H1 (cell line): ENCODE measurements at regions not wholly inside any gene's neighbourhood (a gene's known extent, or its start where the extent isn't known, plus 50 kb on each side); places are given as distances from the start of the nearest gene placed in this dataset.

Experiments used
- CTCF ChIA-PET: fragments of 300-600 bp; sonication (Branson Sonifier 250); formaldehyde crosslinking; loops from one replicate; lab custom pipeline; 2021; ENCODE audit not compliant: partially characterized antibody; lab: Charles Lee
- POLR2A ChIA-PET: fragments of 300-600 bp; sonication (Branson Sonifier 250); formaldehyde crosslinking; loops from one replicate; lab custom pipeline; 2021; ENCODE audit warnings: inconsistent platforms; ENCODE audit not compliant: partially characterized antibody; lab: Charles Lee
- DNase-seq, 2 experiments: peaks; one replicate each; pipeline versions ENCODE4 v3.0.0 to v3.0.0-alpha.2; 2010 to 2022; ENCODE audit warnings: low spot score in 2 of 2, low read depth in 1 of 2, mixed read lengths in 1 of 2
- FAIRE-seq: peaks from 2 replicates; lab custom pipeline; 2011; peaks lifted over from hg19 to GRCh38; lab: Jason Lieb, UNC
- H2AFZ ChIP-seq: 2 replicates; pipeline ENCODE4 v1.8.1; 2012; ENCODE audit warnings: low read length, inconsistent platforms
- H2AK5ac ChIP-seq: 2 replicates; pipeline ENCODE4 v1.6.1; 2013; ENCODE audit warnings: low read depth, low read length
- H2BK120ac ChIP-seq: replicated peaks from 2 replicates; pipeline ENCODE3; 2013; ENCODE audit warnings: low read depth, low read length, inconsistent platforms
- H2BK12ac ChIP-seq: 2 replicates; pipeline ENCODE4 v1.6.1; 2013; ENCODE audit warnings: low read depth, low read length
- H2BK15ac ChIP-seq: 2 replicates; pipeline ENCODE4 v1.6.1; 2013; ENCODE audit warnings: low read length
- H2BK20ac ChIP-seq: 2 replicates; pipeline ENCODE4 v1.6.1; 2013; ENCODE audit warnings: low read length
- H2BK5ac ChIP-seq: 2 replicates; pipeline ENCODE4 v1.6.1; 2013; ENCODE audit warnings: low read depth, low read length
- H3K14ac ChIP-seq: 2 replicates; pipeline ENCODE4 v1.6.1; 2013; ENCODE audit warnings: inconsistent platforms; ENCODE audit not compliant: insufficient read length
- H3K18ac ChIP-seq: 2 replicates; pipeline ENCODE4 v1.6.1; 2013; ENCODE audit warnings: low read length; ENCODE audit errors: extremely low read depth
- H3K23ac ChIP-seq: 2 replicates; pipeline ENCODE4 v1.6.1; 2013; ENCODE audit warnings: inconsistent platforms; ENCODE audit not compliant: insufficient read length
- H3K23me2 ChIP-seq: 2 replicates; pipeline ENCODE4 v1.6.1; 2013; ENCODE audit warnings: low read depth, low read length
- H3K27ac ChIP-seq: 2 replicates; pipeline ENCODE4 v1.6.1; 2011; ENCODE audit warnings: low read depth, low read length, inconsistent platforms
- H3K27me3 ChIP-seq, 4 experiments: replicated peaks in 1 of 4; 1 replicate in 1 of 4; 2 replicates in 3 of 4; pipeline versions ENCODE4 v1.6.1 to v1.8.1; 2011 to 2013; ENCODE audit warnings: low read length in 3 of 4, mild to moderate bottlenecking in 3 of 4, inconsistent platforms in 2 of 4, mixed read lengths in 2 of 4, moderate library complexity in 1 of 4; ENCODE audit not compliant: control insufficient read depth in 3 of 4, insufficient read depth in 3 of 4; ENCODE audit errors: extremely low read depth in 1 of 4
- H3K36me3 ChIP-seq, 4 experiments: 2 replicates each; pipeline versions ENCODE4 v1.6.1 to v1.8.1; 2011 to 2013; ENCODE audit warnings: mild to moderate bottlenecking in 4 of 4, low read length in 3 of 4, moderate library complexity in 2 of 4, control low read depth in 1 of 4, inconsistent platforms in 1 of 4; ENCODE audit not compliant: insufficient read depth in 4 of 4, control insufficient read depth in 2 of 4
- H3K4ac ChIP-seq: replicated peaks from 2 replicates; pipeline ENCODE3; 2013; ENCODE audit warnings: low read length, low read depth, mixed read lengths, inconsistent platforms; ENCODE audit not compliant: insufficient read length
- H3K4me1 ChIP-seq, 4 experiments: replicated peaks in 1 of 4; 1 replicate in 1 of 4; 2 replicates in 3 of 4; pipeline versions ENCODE4 v1.6.1 to v1.8.1; 2011 to 2013; ENCODE audit warnings: low read length in 3 of 4, inconsistent platforms in 2 of 4, mixed read lengths in 1 of 4; ENCODE audit not compliant: insufficient read depth in 4 of 4, control insufficient read depth in 3 of 4
- H3K4me2 ChIP-seq, 2 experiments: 2 replicates each; pipeline versions ENCODE4 v1.6.1 to v1.8.1; 2011 to 2013; ENCODE audit warnings: low read depth in 2 of 2, low read length in 2 of 2, control low read depth in 1 of 2, inconsistent platforms in 1 of 2, mild to moderate bottlenecking in 1 of 2; ENCODE audit not compliant: insufficient read depth in 1 of 2
- H3K4me3 ChIP-seq, 4 experiments: fragments of 200-600, 300-600 bp in 1 of 4; sonication (generic), shearing (Covaris generic), sonication (Bioruptor Twin) in 1 of 4; 2 replicates each; pipeline versions ENCODE4 v1.5.1 to v1.8.1; 2011 to 2016; ENCODE audit warnings: low read length in 4 of 4, low read depth in 3 of 4, control low read depth in 2 of 4, inconsistent platforms in 2 of 4, mild to moderate bottlenecking in 2 of 4, mixed read lengths in 1 of 4, moderate library complexity in 1 of 4; ENCODE audit not compliant: insufficient read depth in 2 of 4; ENCODE audit errors: extremely low read depth in 1 of 4
- H3K56ac ChIP-seq: replicated peaks from 2 replicates; pipeline ENCODE3; 2013; ENCODE audit warnings: low read depth, mild to moderate bottlenecking, mixed read lengths, low read length, inconsistent platforms; ENCODE audit not compliant: insufficient read length
- H3K79me1 ChIP-seq: 2 replicates; pipeline ENCODE4 v1.6.1; 2013; ENCODE audit warnings: low read depth, low read length, control low read depth
- H3K79me2 ChIP-seq, 2 experiments: 2 replicates each; pipeline versions ENCODE4 v1.6.1 to v1.8.1; 2012 to 2013; ENCODE audit warnings: low read length in 2 of 2, mild to moderate bottlenecking in 2 of 2, inconsistent platforms in 1 of 2; ENCODE audit not compliant: insufficient read depth in 2 of 2, control insufficient read depth in 1 of 2
- H3K9ac ChIP-seq, 4 experiments: replicated peaks in 1 of 4; 1 replicate in 1 of 4; 2 replicates in 3 of 4; pipeline versions ENCODE4 v1.6.1 to v1.8.1; 2011 to 2013; ENCODE audit warnings: low read depth in 3 of 4, low read length in 3 of 4, control low read depth in 2 of 4, mild to moderate bottlenecking in 2 of 4, moderate library complexity in 2 of 4, inconsistent platforms in 1 of 4; ENCODE audit errors: extremely low read depth in 1 of 4
- H3K9me3 ChIP-seq, 2 experiments: 2 replicates each; pipeline versions ENCODE4 v1.6.1 to v1.8.1; 2012 to 2013; ENCODE audit warnings: mild to moderate bottlenecking in 2 of 2, moderate library complexity in 2 of 2, control low read depth in 1 of 2, inconsistent platforms in 1 of 2, low read depth in 1 of 2, low read length in 1 of 2, mixed read lengths in 1 of 2; ENCODE audit not compliant: insufficient read depth in 2 of 2
- H4K20me1 ChIP-seq, 2 experiments: replicated peaks in 1 of 2; 2 replicates each; pipeline versions ENCODE3 to v1.8.1; 2011 to 2013; ENCODE audit warnings: inconsistent platforms in 2 of 2, low read length in 2 of 2, mild to moderate bottlenecking in 1 of 2; ENCODE audit not compliant: insufficient read depth in 2 of 2, control insufficient read depth in 1 of 2
- H4K5ac ChIP-seq: 2 replicates; pipeline ENCODE4 v1.6.1; 2013; ENCODE audit warnings: low read length, low read depth, mixed read lengths, inconsistent platforms; ENCODE audit not compliant: insufficient read length
- H4K8ac ChIP-seq: 2 replicates; pipeline ENCODE4 v1.8.0; 2013; ENCODE audit warnings: mild to moderate bottlenecking, moderate library complexity, low read length, inconsistent platforms; ENCODE audit not compliant: insufficient read depth; ENCODE audit errors: extremely low read depth
- H4K91ac ChIP-seq: replicated peaks from 2 replicates; pipeline ENCODE3; 2013; ENCODE audit warnings: low read length, mixed read lengths, inconsistent platforms; ENCODE audit not compliant: insufficient read length
- BCL11A ChIP-seq, 2 experiments: IDR thresholded peaks; one replicate each; pipeline ENCODE4 v1.6.1; 2011; ENCODE audit warnings: low read depth in 2 of 2, low read length in 2 of 2, mild to moderate bottlenecking in 2 of 2
- POLR2A ChIP-seq, 2 experiments: IDR thresholded peaks; 1 replicate in 1 of 2; 2 replicates in 1 of 2; pipeline ENCODE4 v1.6.1; 2011; ENCODE audit warnings: low read depth in 2 of 2, low read length in 2 of 2, mild to moderate bottlenecking in 2 of 2; ENCODE audit errors: control extremely low read depth in 1 of 2
- TEAD4 ChIP-seq: IDR thresholded peaks from 2 replicates; pipeline ENCODE4 v1.6.1; 2012; ENCODE audit warnings: low read depth, low read length, inconsistent platforms, mixed read lengths
- WGBS, 2 experiments: shearing (Covaris generic) in 1 of 2; methylation state at CpG; one replicate each; pipeline versions ENCODE4 v1.1.6 to v1.1.7; 2013 to 2015; ENCODE audit warnings: low lambda C conversion rate in 2 of 2, mixed read lengths in 2 of 2, inconsistent platforms in 1 of 2, low coverage in 1 of 2, missing lambda C conversion rate in 1 of 2; ENCODE audit not compliant: insufficient replicate concordance in 2 of 2, insufficient coverage in 1 of 2, insufficient read length in 1 of 2; ENCODE audit errors: extremely low coverage in 1 of 2, missing lambda C conversion rate in 1 of 2; 5-methylcytosine and 5-hydroxymethylcytosine counted together

GRCh38 chr18:10147226-10147625, 233.4 kb downstream of the VAPA start:
- H3K9me3 ChIP-seq, result 0 out of 4 replicates have a peak, but pooled peaks cover 0 to 3% of the 10 kb centered on the region in 2 experiments
- no peak overlapping the region for H4K5ac ChIP-seq
- H2BK20ac ChIP-seq, result no peak overlapping the region
- H2BK15ac ChIP-seq, result no peak overlapping the region
- no peak overlapping the region for H3K4me3 ChIP-seq
- H3K9ac ChIP-seq, result no peak overlapping the region
- H3K27me3 ChIP-seq, result no peaks in the 10 kb centered on the region; a peak in 1 of 7 replicates
- H2BK5ac ChIP-seq, result no peak overlapping the region
- H2AFZ ChIP-seq, result no peak overlapping the region
- H2BK12ac ChIP-seq, result no peak overlapping the region; the same call in 1 of the 2 replicates
- no peaks in the 10 kb centered on the region for H3K79me1 ChIP-seq
- no peak overlapping the region for H3K56ac ChIP-seq
- no peak overlapping the region for H4K91ac ChIP-seq
- peaks cover 0 to 2% (median 1%) of the 10 kb centered on the region in 4 experiments; a peak in 1 of 7 replicates for H3K4me1 ChIP-seq
- TF ChIP-seq BCL11A (IDR thresholded peaks at IDR 0.05; ENCODE audit: low read depth in 2 of 2, low read length in 2 of 2), result no peak
- no peak for TF ChIP-seq POLR2A (IDR thresholded peaks at IDR 0.05; ENCODE audit: control extremely low read depth in 1 of 2, low read depth in 2 of 2, low read length in 2 of 2)
- TF ChIP-seq TEAD4, result no peak
- no peak overlapping the region for H3K18ac ChIP-seq
- H3K27ac ChIP-seq, result no peak overlapping the region
- no peak overlapping the region for H3K4ac ChIP-seq
- H4K20me1 ChIP-seq, result no peaks in the 10 kb centered on the region
- ChIA-PET POLR2A (no interaction called here), CTCF (interaction anchor here (0.7 to 2.2 kb wide), 3 partner anchors 17 to 180 kb away, joined by 3 to 5 read pairs (median 3); no protein-coding TSS in a partner anchor)
- H3K23me2 ChIP-seq, result no peaks in the 10 kb centered on the region
- H3K14ac ChIP-seq, result no peak overlapping the region
- H3K23ac ChIP-seq, result no peak overlapping the region
- H3K36me3 ChIP-seq, result no peaks in the 10 kb centered on the region
- 90% methylated on average over 6 of the region's 6 CpGs; no CpG with 5 or more reads in 1 of the 2 experiments for WGBS, 2 experiments
- H2BK120ac ChIP-seq, result no peak overlapping the region
- H3K79me2 ChIP-seq, result no peaks in the 10 kb centered on the region
- no peak for DNase-seq
- no peak overlapping the region for H3K4me2 ChIP-seq
- H2AK5ac ChIP-seq, result no peak overlapping the region
- FAIRE-seq, result no peak
- no peak overlapping the region for H4K8ac ChIP-seq
